ENCODE measurements at regions not wholly inside any gene's neighbourhood (a gene's known extent, or its start where the extent isn't known, plus 50 kb on each side); places are given as distances from the start of the nearest gene placed in this dataset.

GRCh38 chr5:113761594-113761993 lies 248.1 kb downstream of the YTHDC2 start:
- no peak for TF ChIP-seq CTCF (conservative IDR thresholded peaks at IDR 0.05; ENCODE audit: low read depth in 2 of 2)
- TF ChIP-seq POLR2AphosphoS5 (IDR thresholded peaks at IDR 0.05; ENCODE audit: low read depth) = no peak
- no peak for TF ChIP-seq JUNB (IDR thresholded peaks at IDR 0.05; ENCODE audit: unreplicated experiment)
- TF ChIP-seq STAT1 (IDR thresholded peaks at IDR 0.05; ENCODE audit: unreplicated experiment) = no peak
- no peak for TF ChIP-seq EZH2phosphoT487 (IDR thresholded peaks at IDR 0.05; ENCODE audit: unreplicated experiment)
- no peak for TF ChIP-seq ZNF462 (CRISPR knock-in tag; IDR thresholded peaks at IDR 0.05)
- no peak for TF ChIP-seq EZH2 (IDR thresholded peaks at IDR 0.05; ENCODE audit: low read depth, unreplicated experiment)
- TF ChIP-seq CREB1 (CRISPR knock-in tag; IDR thresholded peaks at IDR 0.05; ENCODE audit: low read depth) = no peak
